ENCODE measurements at regions not wholly inside any gene's neighbourhood (a gene's known extent, or its start where the extent isn't known, plus 50 kb on each side); places are given as distances from the start of the nearest gene placed in this dataset.

DNA sequence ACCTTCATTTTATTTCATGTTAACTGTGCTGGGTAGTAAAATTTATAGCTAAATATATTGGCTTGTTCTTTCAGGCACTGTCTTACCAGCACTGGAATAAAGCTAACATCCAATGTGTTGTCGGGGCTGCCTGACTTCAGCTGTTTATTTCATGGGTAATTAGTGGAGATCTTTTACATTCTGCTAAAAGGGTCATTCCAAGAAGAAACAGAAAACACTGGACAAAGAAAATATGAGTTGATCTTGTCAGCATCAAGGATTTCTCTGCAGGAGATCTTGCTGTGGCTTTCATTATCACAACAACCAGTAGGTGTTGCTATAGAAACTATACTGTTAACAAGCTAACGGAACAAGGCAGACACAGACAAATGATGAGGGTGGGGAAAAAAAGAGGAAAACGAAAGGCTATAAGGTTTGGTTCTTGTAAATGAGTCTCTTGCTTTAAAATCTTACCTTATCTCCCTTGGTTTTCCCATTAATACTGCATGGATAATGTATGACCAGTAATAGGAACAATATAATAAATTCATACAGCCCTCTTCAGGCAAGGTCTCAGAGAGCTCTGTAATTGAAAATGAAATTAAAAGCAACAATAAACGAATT is 206.8 kb downstream of the SIM1 start:
- Mint-ChIP-seq H3K27ac (ENCODE audit: unreplicated experiment) (peak overlapping the region; percentile 90), H3K36me3 (ENCODE audit: unreplicated experiment) (peaks cover 4% of the 10 kb centered on the region), H3K4me3 (ENCODE audit: unreplicated experiment) (peak overlapping the region; percentile 31), H3K4me1 (ENCODE audit: unreplicated experiment) (peaks cover 23% of the 10 kb centered on the region), H3K27me3 (ENCODE audit: unreplicated experiment) (no peaks in the 10 kb centered on the region), H3K9me3 (ENCODE audit: unreplicated experiment) (peaks cover 5% of the 10 kb centered on the region)
- no peak for DNase-seq (ENCODE audit: extremely low spot score, unreplicated experiment)
- TF ChIP-seq, protein P1, sequence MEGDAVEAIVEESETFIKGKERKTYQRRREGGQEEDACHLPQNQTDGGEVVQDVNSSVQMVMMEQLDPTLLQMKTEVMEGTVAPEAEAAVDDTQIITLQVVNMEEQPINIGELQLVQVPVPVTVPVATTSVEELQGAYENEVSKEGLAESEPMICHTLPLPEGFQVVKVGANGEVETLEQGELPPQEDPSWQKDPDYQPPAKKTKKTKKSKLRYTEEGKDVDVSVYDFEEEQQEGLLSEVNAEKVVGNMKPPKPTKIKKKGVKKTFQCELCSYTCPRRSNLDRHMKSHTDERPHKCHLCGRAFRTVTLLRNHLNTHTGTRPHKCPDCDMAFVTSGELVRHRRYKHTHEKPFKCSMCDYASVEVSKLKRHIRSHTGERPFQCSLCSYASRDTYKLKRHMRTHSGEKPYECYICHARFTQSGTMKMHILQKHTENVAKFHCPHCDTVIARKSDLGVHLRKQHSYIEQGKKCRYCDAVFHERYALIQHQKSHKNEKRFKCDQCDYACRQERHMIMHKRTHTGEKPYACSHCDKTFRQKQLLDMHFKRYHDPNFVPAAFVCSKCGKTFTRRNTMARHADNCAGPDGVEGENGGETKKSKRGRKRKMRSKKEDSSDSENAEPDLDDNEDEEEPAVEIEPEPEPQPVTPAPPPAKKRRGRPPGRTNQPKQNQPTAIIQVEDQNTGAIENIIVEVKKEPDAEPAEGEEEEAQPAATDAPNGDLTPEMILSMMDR (IDR thresholded peaks at IDR 0.05) = peak; percentile 48

DNA sequence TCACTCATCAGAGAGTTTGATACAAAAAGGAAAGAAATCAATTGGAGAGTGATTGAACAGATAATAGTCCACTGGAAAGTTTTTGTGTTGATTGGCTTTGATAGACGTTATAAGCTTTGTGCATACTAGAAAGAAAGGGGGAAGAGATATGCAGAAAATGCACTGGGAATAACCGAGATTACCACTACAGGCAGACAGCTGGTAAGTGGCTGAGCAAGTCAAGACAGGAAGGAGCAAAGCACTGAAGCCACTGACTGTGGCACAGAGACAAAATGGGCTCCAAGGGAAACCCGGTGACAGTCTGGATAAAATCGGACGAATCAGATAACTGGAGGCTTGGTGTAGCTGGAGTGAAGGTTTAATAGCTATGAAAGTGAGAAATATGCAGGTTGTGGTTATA is 209.0 kb downstream of the SIM1 start:
- DNase-seq (ENCODE audit: extremely low spot score, unreplicated experiment) = no peak
- Mint-ChIP-seq H3K4me1 (ENCODE audit: unreplicated experiment) (peaks cover 23% of the 10 kb centered on the region), H3K9me3 (ENCODE audit: unreplicated experiment) (peaks cover 5% of the 10 kb centered on the region), H3K27ac (ENCODE audit: unreplicated experiment) (no peak overlapping the region), H3K27me3 (ENCODE audit: unreplicated experiment) (no peaks in the 10 kb centered on the region), H3K4me3 (ENCODE audit: unreplicated experiment) (no peak overlapping the region), H3K36me3 (ENCODE audit: unreplicated experiment) (peaks cover 4% of the 10 kb centered on the region)
- TF ChIP-seq, protein P1 (IDR thresholded peaks at IDR 0.05) = no peak

DNA sequence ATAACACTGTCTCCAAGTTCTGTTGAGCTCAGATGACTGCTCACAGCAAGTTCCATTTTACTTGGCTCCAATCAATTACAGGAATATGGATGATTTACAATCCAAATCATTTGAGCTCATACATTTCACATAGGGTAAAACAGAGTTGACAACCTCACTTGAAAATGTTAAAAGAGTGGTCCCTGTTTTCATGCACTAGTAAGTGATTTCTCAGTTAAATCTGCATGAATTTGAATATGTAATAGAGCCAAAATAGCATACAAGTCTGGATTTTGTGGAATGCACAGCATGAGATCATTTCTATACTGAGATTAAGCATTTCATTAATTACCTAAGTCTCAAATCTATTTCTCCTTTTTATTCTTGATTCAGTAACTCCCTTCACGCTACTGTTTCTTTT is 217.6 kb downstream of the SIM1 start:
- Mint-ChIP-seq H3K9me3 (ENCODE audit: unreplicated experiment) (no peaks in the 10 kb centered on the region), H3K27ac (ENCODE audit: unreplicated experiment) (no peak overlapping the region), H3K27me3 (ENCODE audit: unreplicated experiment) (no peaks in the 10 kb centered on the region), H3K4me1 (ENCODE audit: unreplicated experiment) (peaks cover 2% of the 10 kb centered on the region), H3K4me3 (ENCODE audit: unreplicated experiment) (no peak overlapping the region), H3K36me3 (ENCODE audit: unreplicated experiment) (no peaks in the 10 kb centered on the region)
- DNase-seq (ENCODE audit: extremely low spot score, unreplicated experiment) = no peak
- TF ChIP-seq, protein P1 (IDR thresholded peaks at IDR 0.05) = no peak

DNA sequence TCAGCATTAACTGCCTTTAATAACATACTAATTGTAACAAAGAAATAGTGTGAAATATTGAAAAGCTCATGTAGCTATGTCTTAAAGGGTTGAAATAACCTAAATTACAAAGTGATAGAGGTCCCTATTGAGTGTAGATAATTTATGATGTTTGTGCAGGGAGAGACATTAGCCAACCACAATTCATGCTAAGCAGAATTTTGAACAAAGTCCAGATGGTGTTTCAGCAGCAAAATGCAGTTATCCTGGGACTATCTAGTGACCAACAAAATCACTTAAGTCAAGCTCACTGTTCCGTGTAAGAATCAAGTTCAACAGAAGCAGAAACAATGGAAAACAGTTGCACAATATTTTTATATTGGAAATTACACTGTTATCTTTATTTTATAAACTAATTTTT is 218.5 kb downstream of the SIM1 start:
- no peaks in the 10 kb centered on the region for H3K9me3 Mint-ChIP-seq (ENCODE audit: unreplicated experiment)
- H3K27ac Mint-ChIP-seq (ENCODE audit: unreplicated experiment) = no peak overlapping the region
- TF ChIP-seq, protein P1 (IDR thresholded peaks at IDR 0.05) = no peak
- H3K27me3 Mint-ChIP-seq (ENCODE audit: unreplicated experiment) = no peaks in the 10 kb centered on the region
- H3K4me1 Mint-ChIP-seq (ENCODE audit: unreplicated experiment) = peaks cover 2% of the 10 kb centered on the region
- H3K4me3 Mint-ChIP-seq (ENCODE audit: unreplicated experiment) = no peak overlapping the region
- H3K36me3 Mint-ChIP-seq (ENCODE audit: unreplicated experiment) = no peaks in the 10 kb centered on the region
- DNase-seq (ENCODE audit: extremely low spot score, unreplicated experiment) = no peak

DNA sequence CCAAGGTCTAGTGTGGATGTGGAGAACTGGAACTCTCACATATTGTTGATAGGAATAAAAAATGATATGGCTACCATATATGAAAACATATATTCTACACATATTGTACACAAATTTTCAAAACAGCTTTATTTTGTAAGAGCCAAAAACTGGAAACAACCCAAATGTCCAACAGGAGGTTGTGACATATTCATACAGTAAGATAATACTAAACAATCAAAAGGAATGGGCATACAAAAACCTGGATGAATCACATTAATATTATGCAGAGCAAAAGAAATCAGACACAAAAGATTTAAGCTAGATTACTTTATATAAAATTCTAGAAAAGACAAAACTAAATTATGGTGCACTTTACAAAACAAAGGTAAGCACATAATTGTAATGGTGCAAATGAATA is 223.9 kb downstream of the SIM1 start:
- H3K4me3 Mint-ChIP-seq (ENCODE audit: unreplicated experiment) = no peak overlapping the region
- H3K9me3 Mint-ChIP-seq (ENCODE audit: unreplicated experiment) = no peaks in the 10 kb centered on the region
- H3K4me1 Mint-ChIP-seq (ENCODE audit: unreplicated experiment) = peaks cover 24% of the 10 kb centered on the region
- H3K27me3 Mint-ChIP-seq (ENCODE audit: unreplicated experiment) = no peaks in the 10 kb centered on the region
- H3K36me3 Mint-ChIP-seq (ENCODE audit: unreplicated experiment) = no peaks in the 10 kb centered on the region
- no peak overlapping the region for H3K27ac Mint-ChIP-seq (ENCODE audit: unreplicated experiment)
- TF ChIP-seq, protein P1 (IDR thresholded peaks at IDR 0.05) = no peak
- DNase-seq (ENCODE audit: extremely low spot score, unreplicated experiment) = no peak

Data from osteocyte (in vitro differentiated cells).